Epithelial cell of proximal tubule (primary cell): ENCODE measurements at regions not wholly inside any gene's neighbourhood (a gene's known extent, or its start where the extent isn't known, plus 50 kb on each side); places are given as distances from the start of the nearest gene placed in this dataset.

Experiments
- DNase-seq: peaks from one replicate; pipeline ENCODE4 v3.0.0-alpha.2; 2011; ENCODE audit warnings: low read depth
- H3K4me3 ChIP-seq: 2 replicates; pipeline ENCODE4 v1.5.1; 2011; ENCODE audit warnings: low read depth, mild to moderate bottlenecking, low read length
- TF ChIP-seq, protein P1 (sequence below): conservative IDR thresholded peaks from 2 replicates; pipeline ENCODE4 v1.5.1; 2012; ENCODE audit warnings: low read depth, mild to moderate bottlenecking, low read length

DNA sequence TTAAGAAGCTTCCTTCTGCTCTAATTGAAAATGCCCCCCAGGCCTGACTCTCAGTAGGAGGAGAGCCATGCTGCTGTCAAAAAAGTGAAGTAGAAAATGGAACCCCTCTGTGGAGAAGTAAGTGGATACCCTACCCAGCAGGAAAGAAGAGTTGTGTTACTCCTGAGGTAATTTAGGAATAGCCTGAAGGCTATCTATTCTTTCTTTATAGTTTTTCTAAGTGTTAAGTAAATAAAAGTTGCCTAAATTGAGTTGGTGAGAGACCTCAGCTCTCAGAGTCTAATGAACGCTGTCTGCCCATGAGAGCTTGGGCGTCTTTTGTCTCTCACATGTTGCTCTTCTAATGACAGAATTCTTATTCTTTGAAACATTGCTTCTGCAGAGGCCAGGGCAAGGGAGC lies 116.2 kb downstream of the NSUN3 start:
- H3K4me3 ChIP-seq: no peak overlapping the region
- DNase-seq: no peak
- TF ChIP-seq, protein P1, sequence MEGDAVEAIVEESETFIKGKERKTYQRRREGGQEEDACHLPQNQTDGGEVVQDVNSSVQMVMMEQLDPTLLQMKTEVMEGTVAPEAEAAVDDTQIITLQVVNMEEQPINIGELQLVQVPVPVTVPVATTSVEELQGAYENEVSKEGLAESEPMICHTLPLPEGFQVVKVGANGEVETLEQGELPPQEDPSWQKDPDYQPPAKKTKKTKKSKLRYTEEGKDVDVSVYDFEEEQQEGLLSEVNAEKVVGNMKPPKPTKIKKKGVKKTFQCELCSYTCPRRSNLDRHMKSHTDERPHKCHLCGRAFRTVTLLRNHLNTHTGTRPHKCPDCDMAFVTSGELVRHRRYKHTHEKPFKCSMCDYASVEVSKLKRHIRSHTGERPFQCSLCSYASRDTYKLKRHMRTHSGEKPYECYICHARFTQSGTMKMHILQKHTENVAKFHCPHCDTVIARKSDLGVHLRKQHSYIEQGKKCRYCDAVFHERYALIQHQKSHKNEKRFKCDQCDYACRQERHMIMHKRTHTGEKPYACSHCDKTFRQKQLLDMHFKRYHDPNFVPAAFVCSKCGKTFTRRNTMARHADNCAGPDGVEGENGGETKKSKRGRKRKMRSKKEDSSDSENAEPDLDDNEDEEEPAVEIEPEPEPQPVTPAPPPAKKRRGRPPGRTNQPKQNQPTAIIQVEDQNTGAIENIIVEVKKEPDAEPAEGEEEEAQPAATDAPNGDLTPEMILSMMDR: no peak

DNA sequence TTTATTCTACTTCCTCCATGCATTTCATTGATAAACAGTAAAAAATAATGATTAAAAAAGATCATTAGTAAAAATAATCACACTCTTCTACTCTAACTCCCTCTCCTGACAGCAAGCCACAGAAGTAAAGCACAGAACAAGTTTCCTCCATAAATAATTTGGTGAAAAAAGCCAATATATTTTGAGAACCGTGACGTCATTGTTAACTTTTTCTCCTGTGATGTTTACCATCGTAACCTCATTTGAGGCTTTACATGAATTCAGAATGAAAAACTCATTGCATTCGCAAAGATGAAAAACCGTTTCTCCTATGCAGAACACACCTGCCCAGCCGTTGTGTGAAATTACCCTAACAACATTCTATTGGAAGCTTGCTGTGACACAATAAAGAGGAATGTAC lies 120.7 kb downstream of the NSUN3 start:
- no peak for DNase-seq
- TF ChIP-seq, protein P1: no peak
- H3K4me3 ChIP-seq: no peak overlapping the region

DNA sequence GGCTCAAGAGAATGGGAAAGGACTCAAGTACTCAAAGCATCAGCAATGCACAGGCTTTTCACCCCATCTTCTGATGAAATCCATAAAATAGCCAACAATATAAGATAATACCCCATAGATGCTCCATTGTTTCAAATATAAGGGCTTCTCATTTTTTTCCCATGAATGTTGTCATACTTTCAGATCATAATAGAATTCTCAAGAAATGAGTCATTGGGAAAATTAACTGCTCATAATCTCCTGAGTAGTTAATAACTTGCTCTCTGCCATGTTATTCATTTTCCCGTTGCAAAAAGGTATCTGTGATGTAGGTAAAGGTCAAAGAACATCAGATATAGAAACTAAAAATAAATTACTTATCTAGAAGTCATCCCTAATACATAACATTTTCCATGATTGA lies 121.9 kb downstream of the NSUN3 start:
- TF ChIP-seq, protein P1: no peak
- DNase-seq: no peak
- no peak overlapping the region for H3K4me3 ChIP-seq

DNA sequence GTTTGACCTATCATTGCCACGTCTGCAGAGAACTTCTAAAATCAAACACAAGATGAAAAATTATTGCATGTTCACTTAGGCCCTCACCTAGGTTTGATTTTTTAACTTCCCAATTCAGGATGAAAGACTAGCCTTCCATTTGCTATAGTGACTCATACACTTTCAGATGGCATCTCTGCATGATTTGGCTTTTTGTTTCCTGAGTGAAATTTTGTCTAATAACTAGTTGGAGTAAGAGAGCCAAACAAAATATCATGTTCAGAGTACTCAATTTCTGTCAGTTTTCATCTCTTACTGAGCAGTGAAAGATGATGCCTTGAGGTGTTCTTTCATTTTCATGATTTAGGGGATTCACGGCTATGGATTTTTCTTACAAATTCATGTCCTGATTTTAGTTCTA lies 122.9 kb downstream of the NSUN3 start:
- TF ChIP-seq, protein P1: no peak
- H3K4me3 ChIP-seq: no peak overlapping the region
- no peak for DNase-seq

GRCh38 chr3:94187697-94188096 lies 124.8 kb downstream of the NSUN3 start:
- TF ChIP-seq, protein P1: no peak
- H3K4me3 ChIP-seq: no peak overlapping the region
- DNase-seq: no peak

GRCh38 chr3:94195381-94195780 lies 132.5 kb downstream of the NSUN3 start:
- TF ChIP-seq, protein P1: no peak
- DNase-seq: no peak
- no peak overlapping the region for H3K4me3 ChIP-seq

DNA sequence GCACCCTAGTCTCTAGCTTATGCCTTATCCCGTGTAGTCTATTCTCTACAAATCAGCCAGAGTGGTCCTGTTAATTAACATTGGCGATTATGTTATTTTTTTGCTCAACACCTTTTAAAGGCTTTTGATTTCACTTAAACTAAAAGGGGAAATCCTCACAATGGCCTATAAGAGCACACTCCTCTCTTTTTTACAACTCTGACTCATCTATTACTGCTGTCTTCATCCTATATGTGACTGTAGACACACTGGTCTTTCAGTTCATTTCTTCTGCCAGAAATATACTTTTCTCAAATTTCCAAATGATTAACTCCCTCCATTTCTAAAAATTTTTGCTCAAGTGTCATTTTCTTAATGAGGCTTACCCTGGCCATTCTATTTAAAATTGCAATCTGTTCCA lies 143.4 kb downstream of the NSUN3 start:
- TF ChIP-seq, protein P1: no peak
- no peak overlapping the region for H3K4me3 ChIP-seq
- DNase-seq: no peak
